ENCODE measurements at regions not wholly inside any gene's neighbourhood (a gene's known extent, or its start where the extent isn't known, plus 50 kb on each side); places are given as distances from the start of the nearest gene placed in this dataset.

DNA sequence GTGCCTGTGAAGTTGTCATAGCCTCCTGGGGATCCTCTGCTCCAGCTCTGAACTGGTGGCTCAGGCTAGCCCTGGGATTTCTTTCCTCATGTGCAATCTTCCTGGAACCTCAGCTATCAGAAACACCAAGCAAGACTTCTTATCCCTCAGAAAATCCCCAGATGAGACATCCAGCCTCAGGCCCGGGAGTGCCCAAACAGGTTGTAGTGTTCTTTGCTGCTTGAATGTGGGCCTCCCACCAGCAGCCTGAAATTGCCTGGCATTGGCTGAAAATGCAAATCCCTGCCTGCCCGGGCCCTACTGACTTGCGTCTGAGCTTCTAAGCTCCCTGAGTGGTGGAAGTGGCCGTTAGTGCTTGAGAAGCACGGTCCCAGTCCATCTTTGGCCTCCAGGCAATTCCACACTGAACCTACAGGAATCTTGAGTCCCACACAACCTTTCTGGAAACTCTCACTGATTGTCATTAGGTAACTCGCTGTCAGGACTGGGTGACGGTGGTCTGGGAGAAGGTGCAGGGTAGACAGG lies 146.8 kb downstream of the ZBTB18 start:
- no peaks in the 10 kb centered on the region for H3K9me3 ChIP-seq
- no peaks in the 10 kb centered on the region for H3K27me3 ChIP-seq
- no peak overlapping the region for H3K27ac ChIP-seq
- intact Hi-C loops (cut with DNase I) = no loop called here
- DNase-seq (ENCODE audit: low spot score in 2 of 2) = no peak
- no peaks in the 10 kb centered on the region for H3K36me3 ChIP-seq
- no peak overlapping the region for H3K4me3 ChIP-seq
- no peaks in the 10 kb centered on the region for H3K4me1 ChIP-seq
- TF ChIP-seq, protein P1, sequence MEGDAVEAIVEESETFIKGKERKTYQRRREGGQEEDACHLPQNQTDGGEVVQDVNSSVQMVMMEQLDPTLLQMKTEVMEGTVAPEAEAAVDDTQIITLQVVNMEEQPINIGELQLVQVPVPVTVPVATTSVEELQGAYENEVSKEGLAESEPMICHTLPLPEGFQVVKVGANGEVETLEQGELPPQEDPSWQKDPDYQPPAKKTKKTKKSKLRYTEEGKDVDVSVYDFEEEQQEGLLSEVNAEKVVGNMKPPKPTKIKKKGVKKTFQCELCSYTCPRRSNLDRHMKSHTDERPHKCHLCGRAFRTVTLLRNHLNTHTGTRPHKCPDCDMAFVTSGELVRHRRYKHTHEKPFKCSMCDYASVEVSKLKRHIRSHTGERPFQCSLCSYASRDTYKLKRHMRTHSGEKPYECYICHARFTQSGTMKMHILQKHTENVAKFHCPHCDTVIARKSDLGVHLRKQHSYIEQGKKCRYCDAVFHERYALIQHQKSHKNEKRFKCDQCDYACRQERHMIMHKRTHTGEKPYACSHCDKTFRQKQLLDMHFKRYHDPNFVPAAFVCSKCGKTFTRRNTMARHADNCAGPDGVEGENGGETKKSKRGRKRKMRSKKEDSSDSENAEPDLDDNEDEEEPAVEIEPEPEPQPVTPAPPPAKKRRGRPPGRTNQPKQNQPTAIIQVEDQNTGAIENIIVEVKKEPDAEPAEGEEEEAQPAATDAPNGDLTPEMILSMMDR (IDR thresholded peaks at IDR 0.05) = no peak

DNA sequence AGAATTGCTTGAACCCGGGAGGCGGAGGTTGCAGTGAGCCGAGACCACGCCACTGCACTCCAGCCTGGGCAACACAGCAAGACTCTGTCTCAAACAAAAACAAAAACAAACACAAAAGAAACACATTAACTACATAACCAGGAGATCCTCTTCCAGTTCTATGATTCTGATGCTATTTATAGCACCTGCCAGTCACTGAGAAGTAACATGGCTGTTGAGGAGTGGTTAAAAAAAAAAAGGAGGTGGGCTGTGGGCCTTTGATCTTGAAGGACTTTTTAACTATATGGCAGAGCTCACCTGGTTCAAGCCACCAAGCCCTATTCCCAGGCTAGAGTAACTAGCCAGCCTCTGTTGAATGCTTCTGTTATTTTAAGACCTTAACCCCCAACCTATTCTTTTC lies 148.8 kb downstream of the ZBTB18 start:
- H3K27me3 ChIP-seq = no peaks in the 10 kb centered on the region
- no peak for DNase-seq (ENCODE audit: low spot score in 2 of 2)
- H3K27ac ChIP-seq = no peak overlapping the region
- TF ChIP-seq, protein P1 (IDR thresholded peaks at IDR 0.05) = no peak
- intact Hi-C loops (cut with DNase I) = no loop called here
- H3K9me3 ChIP-seq = no peaks in the 10 kb centered on the region
- H3K4me1 ChIP-seq = no peaks in the 10 kb centered on the region
- no peak overlapping the region for H3K4me3 ChIP-seq
- H3K36me3 ChIP-seq = no peaks in the 10 kb centered on the region

DNA sequence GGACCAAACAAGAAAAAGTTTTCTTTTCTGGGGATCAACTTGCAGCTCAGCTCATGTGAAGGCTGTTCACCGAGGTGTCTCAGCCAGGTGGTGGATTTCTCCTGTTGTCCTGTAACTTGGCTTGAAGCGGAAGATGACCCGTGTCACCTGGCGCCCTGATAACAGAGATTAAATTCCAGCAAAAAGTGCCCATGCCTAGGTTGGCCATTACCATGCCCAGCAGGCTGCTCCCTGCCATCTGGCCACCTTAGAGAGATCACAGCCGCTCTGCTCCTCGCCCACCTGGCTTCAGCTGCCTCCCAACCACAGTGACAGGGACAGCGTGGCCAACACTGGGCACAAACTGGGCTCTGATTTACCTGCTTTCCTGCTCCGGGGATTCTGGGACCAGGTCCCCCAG lies 149.5 kb downstream of the ZBTB18 start:
- intact Hi-C loops (cut with DNase I) = no loop called here
- no peaks in the 10 kb centered on the region for H3K36me3 ChIP-seq

DNA sequence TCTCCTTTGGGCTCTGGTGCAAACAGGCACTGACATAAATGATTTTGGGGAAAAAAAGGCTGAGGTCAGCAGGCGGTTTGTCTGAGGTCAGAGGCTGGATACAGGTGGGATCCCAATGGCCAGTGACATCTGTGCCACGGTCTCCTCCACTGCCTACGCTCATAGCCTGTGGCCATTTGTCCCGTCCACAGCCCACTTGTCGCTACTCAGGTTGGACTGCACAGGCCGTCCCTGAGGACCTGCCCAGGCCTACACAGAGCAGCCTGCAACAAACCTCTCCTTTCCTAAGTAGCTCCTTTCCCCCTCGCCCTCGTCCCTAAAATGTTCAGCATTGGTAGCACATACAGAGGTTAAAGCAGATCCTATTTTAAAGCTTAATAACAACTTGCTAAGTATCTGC lies 150.7 kb downstream of the ZBTB18 start:
- intact Hi-C loops (cut with DNase I) = no loop called here

More for the DNA sequence above, 149.5 kb downstream of the ZBTB18 start:
- TF ChIP-seq, protein P1 (IDR thresholded peaks at IDR 0.05) = no peak
- no peaks in the 10 kb centered on the region for H3K9me3 ChIP-seq
- no peaks in the 10 kb centered on the region for H3K4me1 ChIP-seq
- H3K27me3 ChIP-seq = no peaks in the 10 kb centered on the region
- H3K27ac ChIP-seq = no peak overlapping the region
- H3K4me3 ChIP-seq = no peak overlapping the region
- DNase-seq (ENCODE audit: low spot score in 2 of 2) = no peak

DNA sequence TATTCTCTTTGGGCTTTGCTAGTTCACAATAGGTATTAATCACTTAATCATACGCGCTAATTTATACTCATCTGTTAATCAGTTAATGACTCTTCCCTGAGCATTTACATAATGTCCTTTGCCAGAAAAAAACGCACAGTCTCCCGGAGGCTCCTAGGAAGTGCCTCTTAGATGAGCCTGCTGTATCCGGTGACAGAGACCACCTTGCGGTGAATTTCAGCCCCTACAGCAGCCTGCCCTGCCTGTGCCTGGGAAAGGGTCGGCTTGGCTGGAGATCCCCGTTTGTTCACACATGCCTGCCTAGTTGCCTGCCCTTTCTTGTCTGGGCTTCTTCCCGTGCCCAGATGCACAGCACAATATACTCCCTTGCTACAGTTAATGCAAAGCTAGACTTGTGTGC lies 152.9 kb downstream of the ZBTB18 start:
- no peaks in the 10 kb centered on the region for H3K36me3 ChIP-seq
- TF ChIP-seq, protein P1 (IDR thresholded peaks at IDR 0.05) = no peak
- no peak overlapping the region for H3K27ac ChIP-seq
- no peak overlapping the region for H3K4me3 ChIP-seq
- no peaks in the 10 kb centered on the region for H3K27me3 ChIP-seq
- no peaks in the 10 kb centered on the region for H3K9me3 ChIP-seq
- intact Hi-C loops (cut with DNase I) = no loop called here
- no peak for DNase-seq (ENCODE audit: low spot score in 2 of 2)
- H3K4me1 ChIP-seq = no peaks in the 10 kb centered on the region

More for the DNA sequence above, 150.7 kb downstream of the ZBTB18 start:
- no peaks in the 10 kb centered on the region for H3K36me3 ChIP-seq
- DNase-seq (ENCODE audit: low spot score in 2 of 2) = no peak
- TF ChIP-seq, protein P1 (IDR thresholded peaks at IDR 0.05) = no peak
- H3K27me3 ChIP-seq = no peaks in the 10 kb centered on the region
- no peaks in the 10 kb centered on the region for H3K4me1 ChIP-seq
- H3K27ac ChIP-seq = no peak overlapping the region
- no peaks in the 10 kb centered on the region for H3K9me3 ChIP-seq
- H3K4me3 ChIP-seq = no peak overlapping the region

DNA sequence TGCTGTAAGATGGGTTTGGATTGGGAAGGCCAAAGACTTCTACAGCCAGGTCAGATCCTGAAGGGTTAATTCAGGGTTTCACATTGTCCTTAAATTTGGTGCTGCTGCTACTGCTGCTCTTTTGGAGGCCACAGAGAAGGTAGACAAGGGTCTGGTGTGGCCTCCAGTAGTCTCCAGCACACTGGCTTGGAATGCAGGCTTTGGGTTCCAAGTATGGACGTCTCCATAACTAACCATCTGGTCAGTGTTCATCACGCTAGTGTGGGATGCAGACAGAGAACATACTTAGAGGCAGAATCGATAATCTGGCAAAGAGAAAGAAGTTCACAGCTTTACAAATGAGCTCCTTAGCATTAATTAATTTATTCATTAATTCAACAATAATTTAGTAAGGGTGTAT lies 154.1 kb downstream of the ZBTB18 start:
- no peaks in the 10 kb centered on the region for H3K4me1 ChIP-seq
- intact Hi-C loops (cut with DNase I) = no loop called here

More for the DNA sequence above, 154.1 kb downstream of the ZBTB18 start:
- TF ChIP-seq, protein P1 (IDR thresholded peaks at IDR 0.05) = no peak
- no peaks in the 10 kb centered on the region for H3K36me3 ChIP-seq
- H3K9me3 ChIP-seq = no peaks in the 10 kb centered on the region
- DNase-seq (ENCODE audit: low spot score in 2 of 2) = no peak
- no peak overlapping the region for H3K27ac ChIP-seq
- no peak overlapping the region for H3K4me3 ChIP-seq
- no peaks in the 10 kb centered on the region for H3K27me3 ChIP-seq
